ENCODE measurements at regions not wholly inside any gene's neighbourhood (a gene's known extent, or its start where the extent isn't known, plus 50 kb on each side); places are given as distances from the start of the nearest gene placed in this dataset.

DNA sequence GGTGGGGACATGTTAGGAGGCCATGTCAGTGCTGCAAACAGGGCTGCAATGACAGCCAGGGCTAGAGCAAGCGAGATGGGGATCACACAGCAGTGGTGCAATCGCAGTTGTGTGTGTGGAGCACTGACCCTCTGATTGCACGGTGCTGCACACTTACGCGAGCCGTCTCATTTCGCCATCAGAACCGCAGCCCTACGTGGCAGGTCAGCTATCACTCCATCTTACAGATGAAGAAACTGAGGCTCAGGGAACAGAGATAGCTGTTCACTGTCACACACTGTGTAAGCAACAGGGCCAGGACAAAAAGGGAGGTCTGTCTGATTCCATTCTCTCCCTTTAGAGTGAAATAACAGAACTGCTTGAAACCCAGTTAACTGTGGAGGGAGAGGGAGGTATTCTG, 104.8 kb upstream of the SLC45A1 start:
- no peak overlapping the region for H3K9ac ChIP-seq (ENCODE audit: low read depth in 1 of 2, low read length in 2 of 2)

DNA sequence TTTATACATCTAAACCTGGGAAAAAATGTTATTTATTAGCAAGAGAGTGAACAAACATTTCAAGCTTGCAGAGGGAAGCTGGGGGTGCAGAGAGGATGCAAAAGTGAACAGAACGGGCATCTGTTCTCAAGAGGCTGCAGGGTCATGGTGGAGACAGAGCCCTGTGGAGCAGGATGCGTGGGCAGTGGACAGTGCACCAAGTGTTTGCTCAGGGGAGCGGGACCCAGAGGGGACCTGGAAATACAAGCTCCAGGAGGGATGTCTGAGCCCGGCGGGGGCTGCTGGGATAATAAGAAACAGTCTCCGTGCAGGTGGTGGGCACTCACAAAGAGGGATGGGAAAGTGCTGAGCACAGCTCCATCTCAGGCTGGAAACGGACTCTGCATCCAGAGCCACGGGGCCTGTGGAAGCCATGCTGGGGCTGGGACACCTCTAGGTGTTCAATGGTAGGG, 105.3 kb upstream of the SLC45A1 start:
- Histone ChIP-seq H3K36me3 (ENCODE audit: control insufficient read depth in 4 of 4, insufficient read depth in 3 of 4, low read depth in 1 of 4, low read length in 3 of 4) (no peaks in the 10 kb centered on the region), H3K27me3 (ENCODE audit: control insufficient read depth in 4 of 4, insufficient read depth in 4 of 4, low read length in 3 of 4) (no peaks in the 10 kb centered on the region), H3K9ac (ENCODE audit: low read depth in 1 of 2, low read length in 2 of 2) (no peak overlapping the region), H3K9me3 (ENCODE audit: control insufficient read depth in 4 of 4, low read length in 3 of 4) (no peaks in the 10 kb centered on the region), H3K27ac (ENCODE audit: low read depth in 1 of 2, low read length in 2 of 2) (no peak overlapping the region), H3K4me1 (ENCODE audit: control insufficient read depth in 4 of 4, insufficient read depth in 4 of 4, low read length in 3 of 4) (peaks cover 0 to 8% (median 2%) of the 10 kb centered on the region in 4 donors), H3K4me3 (ENCODE audit: low read depth in 1 of 3, low read length in 3 of 3) (no peak overlapping the region)
- TF ChIP-seq, protein P1, sequence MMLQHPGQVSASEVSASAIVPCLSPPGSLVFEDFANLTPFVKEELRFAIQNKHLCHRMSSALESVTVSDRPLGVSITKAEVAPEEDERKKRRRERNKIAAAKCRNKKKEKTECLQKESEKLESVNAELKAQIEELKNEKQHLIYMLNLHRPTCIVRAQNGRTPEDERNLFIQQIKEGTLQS (IDR thresholded peaks at IDR 0.05), result no peak
- TF ChIP-seq, protein P2, sequence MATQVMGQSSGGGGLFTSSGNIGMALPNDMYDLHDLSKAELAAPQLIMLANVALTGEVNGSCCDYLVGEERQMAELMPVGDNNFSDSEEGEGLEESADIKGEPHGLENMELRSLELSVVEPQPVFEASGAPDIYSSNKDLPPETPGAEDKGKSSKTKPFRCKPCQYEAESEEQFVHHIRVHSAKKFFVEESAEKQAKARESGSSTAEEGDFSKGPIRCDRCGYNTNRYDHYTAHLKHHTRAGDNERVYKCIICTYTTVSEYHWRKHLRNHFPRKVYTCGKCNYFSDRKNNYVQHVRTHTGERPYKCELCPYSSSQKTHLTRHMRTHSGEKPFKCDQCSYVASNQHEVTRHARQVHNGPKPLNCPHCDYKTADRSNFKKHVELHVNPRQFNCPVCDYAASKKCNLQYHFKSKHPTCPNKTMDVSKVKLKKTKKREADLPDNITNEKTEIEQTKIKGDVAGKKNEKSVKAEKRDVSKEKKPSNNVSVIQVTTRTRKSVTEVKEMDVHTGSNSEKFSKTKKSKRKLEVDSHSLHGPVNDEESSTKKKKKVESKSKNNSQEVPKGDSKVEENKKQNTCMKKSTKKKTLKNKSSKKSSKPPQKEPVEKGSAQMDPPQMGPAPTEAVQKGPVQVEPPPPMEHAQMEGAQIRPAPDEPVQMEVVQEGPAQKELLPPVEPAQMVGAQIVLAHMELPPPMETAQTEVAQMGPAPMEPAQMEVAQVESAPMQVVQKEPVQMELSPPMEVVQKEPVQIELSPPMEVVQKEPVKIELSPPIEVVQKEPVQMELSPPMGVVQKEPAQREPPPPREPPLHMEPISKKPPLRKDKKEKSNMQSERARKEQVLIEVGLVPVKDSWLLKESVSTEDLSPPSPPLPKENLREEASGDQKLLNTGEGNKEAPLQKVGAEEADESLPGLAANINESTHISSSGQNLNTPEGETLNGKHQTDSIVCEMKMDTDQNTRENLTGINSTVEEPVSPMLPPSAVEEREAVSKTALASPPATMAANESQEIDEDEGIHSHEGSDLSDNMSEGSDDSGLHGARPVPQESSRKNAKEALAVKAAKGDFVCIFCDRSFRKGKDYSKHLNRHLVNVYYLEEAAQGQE (IDR thresholded peaks at IDR 0.05), result no peak
- TF ChIP-seq, protein P3, sequence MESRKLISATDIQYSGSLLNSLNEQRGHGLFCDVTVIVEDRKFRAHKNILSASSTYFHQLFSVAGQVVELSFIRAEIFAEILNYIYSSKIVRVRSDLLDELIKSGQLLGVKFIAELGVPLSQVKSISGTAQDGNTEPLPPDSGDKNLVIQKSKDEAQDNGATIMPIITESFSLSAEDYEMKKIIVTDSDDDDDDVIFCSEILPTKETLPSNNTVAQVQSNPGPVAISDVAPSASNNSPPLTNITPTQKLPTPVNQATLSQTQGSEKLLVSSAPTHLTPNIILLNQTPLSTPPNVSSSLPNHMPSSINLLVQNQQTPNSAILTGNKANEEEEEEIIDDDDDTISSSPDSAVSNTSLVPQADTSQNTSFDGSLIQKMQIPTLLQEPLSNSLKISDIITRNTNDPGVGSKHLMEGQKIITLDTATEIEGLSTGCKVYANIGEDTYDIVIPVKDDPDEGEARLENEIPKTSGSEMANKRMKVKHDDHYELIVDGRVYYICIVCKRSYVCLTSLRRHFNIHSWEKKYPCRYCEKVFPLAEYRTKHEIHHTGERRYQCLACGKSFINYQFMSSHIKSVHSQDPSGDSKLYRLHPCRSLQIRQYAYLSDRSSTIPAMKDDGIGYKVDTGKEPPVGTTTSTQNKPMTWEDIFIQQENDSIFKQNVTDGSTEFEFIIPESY (IDR thresholded peaks at IDR 0.05), result no peak
- TF ChIP-seq RXRA (IDR thresholded peaks at IDR 0.05) (no peak), GABPA (IDR thresholded peaks at IDR 0.05 in 1 of 2, conservative IDR thresholded peaks at IDR 0.05 in 1 of 2) (no peak), HNF4G (IDR thresholded peaks at IDR 0.05) (no peak), SP1 (IDR thresholded peaks at IDR 0.05) (no peak), FOXA2 (IDR thresholded peaks at IDR 0.05) (no peak), YY1 (IDR thresholded peaks at IDR 0.05) (no peak), HNF4A (conservative IDR thresholded peaks at IDR 0.05) (no peak), RAD21 (IDR thresholded peaks at IDR 0.05) (no peak), FOXA1 (IDR thresholded peaks at IDR 0.05) (no peak)
- TF ChIP-seq, protein P4, sequence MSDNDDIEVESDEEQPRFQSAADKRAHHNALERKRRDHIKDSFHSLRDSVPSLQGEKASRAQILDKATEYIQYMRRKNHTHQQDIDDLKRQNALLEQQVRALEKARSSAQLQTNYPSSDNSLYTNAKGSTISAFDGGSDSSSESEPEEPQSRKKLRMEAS (IDR thresholded peaks at IDR 0.05), result no peak
- DNase-seq (ENCODE audit: low spot score), result no peak
- WGBS, result 80% methylated on average over 8 of the region's 8 CpGs

More for the DNA sequence above, 104.8 kb upstream of the SLC45A1 start:
- WGBS, result 86% methylated on average over 9 of the region's 9 CpGs
- Histone ChIP-seq H3K27ac (ENCODE audit: low read depth in 1 of 2, low read length in 2 of 2) (no peak overlapping the region), H3K36me3 (ENCODE audit: control insufficient read depth in 4 of 4, insufficient read depth in 3 of 4, low read depth in 1 of 4, low read length in 3 of 4) (no peaks in the 10 kb centered on the region), H3K4me3 (ENCODE audit: low read depth in 1 of 3, low read length in 3 of 3) (no peak overlapping the region), H3K27me3 (ENCODE audit: control insufficient read depth in 4 of 4, insufficient read depth in 4 of 4, low read length in 3 of 4) (no peaks in the 10 kb centered on the region), H3K9me3 (ENCODE audit: control insufficient read depth in 4 of 4, low read length in 3 of 4) (no peaks in the 10 kb centered on the region), H3K4me1 (ENCODE audit: control insufficient read depth in 4 of 4, insufficient read depth in 4 of 4, low read length in 3 of 4) (peaks cover 0 to 10% (median 3%) of the 10 kb centered on the region in 4 donors)
- no peak for DNase-seq (ENCODE audit: low spot score)
- TF ChIP-seq RXRA (IDR thresholded peaks at IDR 0.05) (no peak), FOXA2 (IDR thresholded peaks at IDR 0.05) (no peak), FOXA1 (IDR thresholded peaks at IDR 0.05) (no peak)
- TF ChIP-seq, protein P5, sequence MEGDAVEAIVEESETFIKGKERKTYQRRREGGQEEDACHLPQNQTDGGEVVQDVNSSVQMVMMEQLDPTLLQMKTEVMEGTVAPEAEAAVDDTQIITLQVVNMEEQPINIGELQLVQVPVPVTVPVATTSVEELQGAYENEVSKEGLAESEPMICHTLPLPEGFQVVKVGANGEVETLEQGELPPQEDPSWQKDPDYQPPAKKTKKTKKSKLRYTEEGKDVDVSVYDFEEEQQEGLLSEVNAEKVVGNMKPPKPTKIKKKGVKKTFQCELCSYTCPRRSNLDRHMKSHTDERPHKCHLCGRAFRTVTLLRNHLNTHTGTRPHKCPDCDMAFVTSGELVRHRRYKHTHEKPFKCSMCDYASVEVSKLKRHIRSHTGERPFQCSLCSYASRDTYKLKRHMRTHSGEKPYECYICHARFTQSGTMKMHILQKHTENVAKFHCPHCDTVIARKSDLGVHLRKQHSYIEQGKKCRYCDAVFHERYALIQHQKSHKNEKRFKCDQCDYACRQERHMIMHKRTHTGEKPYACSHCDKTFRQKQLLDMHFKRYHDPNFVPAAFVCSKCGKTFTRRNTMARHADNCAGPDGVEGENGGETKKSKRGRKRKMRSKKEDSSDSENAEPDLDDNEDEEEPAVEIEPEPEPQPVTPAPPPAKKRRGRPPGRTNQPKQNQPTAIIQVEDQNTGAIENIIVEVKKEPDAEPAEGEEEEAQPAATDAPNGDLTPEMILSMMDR (IDR thresholded peaks at IDR 0.05; ENCODE audit: low read depth, low read length, missing input control), result no peak
